Peyer's patch (tissue), 4 donors: ENCODE measurements at regions not wholly inside any gene's neighbourhood (a gene's known extent, or its start where the extent isn't known, plus 50 kb on each side); places are given as distances from the start of the nearest gene placed in this dataset.

ENCODE experiments used
- POLR2A ChIP-seq, 2 donors: fragments of 450-650 bp; IDR thresholded peaks; one replicate each; pipeline ENCODE4 v1.5.1; 2017; ENCODE audit warnings: antibody characterized with exemption in 2 of 2, mild to moderate bottlenecking in 2 of 2, moderate library complexity in 2 of 2
- TF ChIP-seq, protein P1 (sequence below), 6 experiments: fragments of 450-650 bp in 4 of 6; fragments of 200-600 bp in 2 of 6; sonication (generic) in 1 of 6; IDR thresholded peaks; one replicate each; pipeline ENCODE4 v1.5.1; 2017 to 2019; ENCODE audit warnings: antibody characterized with exemption in 6 of 6, mild to moderate bottlenecking in 3 of 6, moderate library complexity in 1 of 6

- TF ChIP-seq, protein P1, sequence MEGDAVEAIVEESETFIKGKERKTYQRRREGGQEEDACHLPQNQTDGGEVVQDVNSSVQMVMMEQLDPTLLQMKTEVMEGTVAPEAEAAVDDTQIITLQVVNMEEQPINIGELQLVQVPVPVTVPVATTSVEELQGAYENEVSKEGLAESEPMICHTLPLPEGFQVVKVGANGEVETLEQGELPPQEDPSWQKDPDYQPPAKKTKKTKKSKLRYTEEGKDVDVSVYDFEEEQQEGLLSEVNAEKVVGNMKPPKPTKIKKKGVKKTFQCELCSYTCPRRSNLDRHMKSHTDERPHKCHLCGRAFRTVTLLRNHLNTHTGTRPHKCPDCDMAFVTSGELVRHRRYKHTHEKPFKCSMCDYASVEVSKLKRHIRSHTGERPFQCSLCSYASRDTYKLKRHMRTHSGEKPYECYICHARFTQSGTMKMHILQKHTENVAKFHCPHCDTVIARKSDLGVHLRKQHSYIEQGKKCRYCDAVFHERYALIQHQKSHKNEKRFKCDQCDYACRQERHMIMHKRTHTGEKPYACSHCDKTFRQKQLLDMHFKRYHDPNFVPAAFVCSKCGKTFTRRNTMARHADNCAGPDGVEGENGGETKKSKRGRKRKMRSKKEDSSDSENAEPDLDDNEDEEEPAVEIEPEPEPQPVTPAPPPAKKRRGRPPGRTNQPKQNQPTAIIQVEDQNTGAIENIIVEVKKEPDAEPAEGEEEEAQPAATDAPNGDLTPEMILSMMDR (IDR thresholded peaks at IDR 0.05): no peak
- no peak for TF ChIP-seq POLR2A (IDR thresholded peaks at IDR 0.05)
Observed at GRCh38 chr20:58025233-58025632, 203.2 kb downstream of the ANKRD60 start.
